Hepatocyte (in vitro differentiated cells): ENCODE measurements at regions not wholly inside any gene's neighbourhood (a gene's known extent, or its start where the extent isn't known, plus 50 kb on each side); places are given as distances from the start of the nearest gene placed in this dataset.

Source experiments
- DNase-seq: peaks from one replicate; pipeline ENCODE4 v3.0.0-alpha.2; 2016; ENCODE audit warnings: low spot score
- H2AFZ ChIP-seq: fragments of 200-600 bp; sonication (generic); 2 replicates; pipeline ENCODE4 v1.6.0; 2016; ENCODE audit warnings: antibody characterized with exemption, mild to moderate bottlenecking
- H3K27ac ChIP-seq: fragments of 200-600 bp; sonication (generic); 2 replicates; pipeline ENCODE4 v1.5.1; 2016; ENCODE audit warnings: mild to moderate bottlenecking
- H3K27me3 ChIP-seq: fragments of 200-600 bp; sonication (generic); 2 replicates; pipeline ENCODE4 v1.6.1; 2016
- H3K36me3 ChIP-seq: fragments of 200-600 bp; sonication (generic); replicated peaks from 2 replicates; pipeline ENCODE4 v1.5.1; 2016; ENCODE audit warnings: low read depth; ENCODE audit not compliant: insufficient read depth
- H3K4me1 ChIP-seq: fragments of 200-600 bp; sonication (generic); 2 replicates; pipeline ENCODE4 v1.5.1; 2016; ENCODE audit warnings: mild to moderate bottlenecking, moderate library complexity; ENCODE audit not compliant: insufficient read depth
- H3K4me2 ChIP-seq: fragments of 200-600 bp; sonication (generic); 2 replicates; pipeline ENCODE4 v1.6.0; 2016
- H3K4me3 ChIP-seq: fragments of 200-600 bp; sonication (generic); 2 replicates; pipeline ENCODE4 v1.5.1; 2016; ENCODE audit warnings: mild to moderate bottlenecking
- H3K79me2 ChIP-seq: fragments of 200-600 bp; sonication (generic); 2 replicates; pipeline ENCODE4 v1.6.0; 2017; ENCODE audit warnings: mild to moderate bottlenecking
- H3K9me2 ChIP-seq: fragments of 200-600 bp; sonication (generic); replicated peaks from 2 replicates; pipeline ENCODE4 v1.6.0; 2017; ENCODE audit warnings: mild to moderate bottlenecking; ENCODE audit not compliant: insufficient read depth
- H3K9me3 ChIP-seq: fragments of 200-600 bp; sonication (generic); 2 replicates; pipeline ENCODE4 v1.5.1; 2016; ENCODE audit warnings: low read depth, mild to moderate bottlenecking
- H4K20me1 ChIP-seq: fragments of 200-600 bp; sonication (generic); 2 replicates; pipeline ENCODE4 v1.6.0; 2016; ENCODE audit warnings: mild to moderate bottlenecking; ENCODE audit not compliant: insufficient read depth, poor library complexity, severe bottlenecking
- EZH2 ChIP-seq: fragments of 200-600 bp; sonication (generic); IDR thresholded peaks from 2 replicates; pipeline ENCODE4 v1.6.1; 2016; ENCODE audit warnings: antibody characterized with exemption, mild to moderate bottlenecking, borderline replicate concordance
- EZH2phosphoT487 ChIP-seq: fragments of 200-600 bp; sonication (generic); IDR thresholded peaks from one replicate; pipeline ENCODE4 v1.6.1; 2018; ENCODE audit warnings: antibody characterized with exemption, mild to moderate bottlenecking, low read depth, moderate library complexity; ENCODE audit not compliant: unreplicated experiment, severe bottlenecking
- WGBS: methylation state at CpG from one replicate; pipeline ENCODE4 v1.1.6; 2016; ENCODE audit warnings: low lambda C conversion rate; ENCODE audit errors: missing lambda C conversion rate; 5-methylcytosine and 5-hydroxymethylcytosine counted together
- TF ChIP-seq, protein P1 (sequence below): fragments of 200-600 bp; sonication (generic); IDR thresholded peaks from 2 replicates; pipeline ENCODE4 v1.5.1; 2016; ENCODE audit warnings: antibody characterized with exemption, mild to moderate bottlenecking; ENCODE audit not compliant: poor library complexity

DNA sequence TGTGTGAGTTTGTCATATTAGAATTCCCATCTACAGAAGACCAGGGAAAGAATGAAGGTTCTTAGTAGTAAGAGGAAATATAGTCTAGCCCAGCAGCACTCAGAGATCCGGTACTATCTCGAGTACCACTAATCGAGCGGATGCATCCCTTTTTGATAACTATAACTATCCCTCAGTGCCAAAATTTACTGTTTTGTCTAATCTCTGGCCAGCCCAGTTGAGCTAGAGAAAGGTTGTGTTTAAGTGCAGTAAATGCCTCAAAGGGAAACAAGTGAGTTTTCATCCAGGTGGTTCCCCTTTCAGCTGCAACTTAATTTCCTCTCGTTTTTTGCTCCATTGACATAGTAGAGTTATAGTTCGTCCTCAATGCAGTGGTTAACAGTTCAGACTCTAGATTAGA is 146.7 kb downstream of the GPBP1 start:
- Histone ChIP-seq H3K79me2 (no peaks in the 10 kb centered on the region), H3K9me3 (no peaks in the 10 kb centered on the region), H3K36me3 (no peaks in the 10 kb centered on the region), H2AFZ (no peak overlapping the region), H3K27me3 (no peaks in the 10 kb centered on the region), H4K20me1 (no peaks in the 10 kb centered on the region), H3K4me1 (peaks cover 10% of the 10 kb centered on the region), H3K4me3 (no peak overlapping the region), H3K4me2 (no peak overlapping the region), H3K27ac (no peak overlapping the region), H3K9me2 (no peaks in the 10 kb centered on the region)
- no peak for TF ChIP-seq EZH2
- no peak for DNase-seq
- WGBS, result 87% methylated on average over 6 of the region's 6 CpGs

DNA sequence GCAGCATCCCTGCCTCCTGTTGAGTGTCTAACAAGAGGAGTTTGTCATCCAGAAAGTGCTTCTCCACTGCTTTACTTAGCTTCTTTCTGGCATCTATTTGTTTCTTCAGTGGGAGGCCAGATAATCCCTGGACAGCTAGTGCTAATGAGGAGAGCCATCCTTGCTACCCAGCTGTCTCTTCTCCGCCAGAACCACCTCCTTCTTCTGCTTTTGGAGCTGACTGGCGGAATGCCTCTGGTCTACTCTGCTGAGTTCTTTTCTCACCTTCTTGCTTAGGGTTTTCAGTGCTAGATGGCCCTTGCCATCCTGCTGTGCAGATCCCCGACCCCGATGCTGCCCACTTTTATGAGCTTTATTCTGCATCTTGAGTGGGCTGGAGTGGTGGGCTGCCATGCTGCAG is 145.8 kb downstream of the GPBP1 start:
- TF ChIP-seq EZH2phosphoT487, result no peak
- TF ChIP-seq, protein P1, sequence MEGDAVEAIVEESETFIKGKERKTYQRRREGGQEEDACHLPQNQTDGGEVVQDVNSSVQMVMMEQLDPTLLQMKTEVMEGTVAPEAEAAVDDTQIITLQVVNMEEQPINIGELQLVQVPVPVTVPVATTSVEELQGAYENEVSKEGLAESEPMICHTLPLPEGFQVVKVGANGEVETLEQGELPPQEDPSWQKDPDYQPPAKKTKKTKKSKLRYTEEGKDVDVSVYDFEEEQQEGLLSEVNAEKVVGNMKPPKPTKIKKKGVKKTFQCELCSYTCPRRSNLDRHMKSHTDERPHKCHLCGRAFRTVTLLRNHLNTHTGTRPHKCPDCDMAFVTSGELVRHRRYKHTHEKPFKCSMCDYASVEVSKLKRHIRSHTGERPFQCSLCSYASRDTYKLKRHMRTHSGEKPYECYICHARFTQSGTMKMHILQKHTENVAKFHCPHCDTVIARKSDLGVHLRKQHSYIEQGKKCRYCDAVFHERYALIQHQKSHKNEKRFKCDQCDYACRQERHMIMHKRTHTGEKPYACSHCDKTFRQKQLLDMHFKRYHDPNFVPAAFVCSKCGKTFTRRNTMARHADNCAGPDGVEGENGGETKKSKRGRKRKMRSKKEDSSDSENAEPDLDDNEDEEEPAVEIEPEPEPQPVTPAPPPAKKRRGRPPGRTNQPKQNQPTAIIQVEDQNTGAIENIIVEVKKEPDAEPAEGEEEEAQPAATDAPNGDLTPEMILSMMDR, result no peak
- no peak for TF ChIP-seq EZH2
- no peaks in the 10 kb centered on the region for H3K27me3 ChIP-seq

DNA sequence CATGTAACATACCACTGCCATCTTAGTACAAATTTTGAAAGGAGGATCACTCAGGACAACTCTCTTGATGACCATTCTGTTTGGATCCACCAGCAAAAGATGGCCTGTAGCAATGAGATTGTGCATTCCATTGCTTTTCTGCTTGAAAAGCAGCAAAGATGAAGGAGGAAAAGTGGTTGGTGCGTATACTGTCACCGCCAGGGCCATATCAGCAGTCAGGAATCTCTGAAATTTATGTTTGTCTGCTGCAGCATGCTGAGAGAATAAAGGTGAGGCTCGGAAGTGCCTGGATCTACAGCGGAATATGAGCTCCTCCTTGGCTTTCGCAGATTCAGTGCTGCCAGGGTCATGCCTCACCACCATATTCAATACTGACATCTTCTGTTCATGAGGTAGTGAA is 144.4 kb downstream of the GPBP1 start:
- H3K9me3 ChIP-seq, result no peaks in the 10 kb centered on the region
- 92% methylated on average over 5 of the region's 5 CpGs for WGBS

More for the DNA sequence above, 145.8 kb downstream of the GPBP1 start:
- H2AFZ ChIP-seq, result no peak overlapping the region
- H3K9me3 ChIP-seq, result no peaks in the 10 kb centered on the region
- WGBS, result 94% methylated on average over 4 of the region's 4 CpGs
- peaks cover 6% of the 10 kb centered on the region for H3K4me1 ChIP-seq
- H3K4me3 ChIP-seq, result no peak overlapping the region
- H3K36me3 ChIP-seq, result no peaks in the 10 kb centered on the region
- no peak overlapping the region for H3K27ac ChIP-seq
- DNase-seq, result no peak
- H3K9me2 ChIP-seq, result no peaks in the 10 kb centered on the region
- H3K4me2 ChIP-seq, result no peak overlapping the region
- H4K20me1 ChIP-seq, result no peaks in the 10 kb centered on the region
- H3K79me2 ChIP-seq, result no peaks in the 10 kb centered on the region

DNA sequence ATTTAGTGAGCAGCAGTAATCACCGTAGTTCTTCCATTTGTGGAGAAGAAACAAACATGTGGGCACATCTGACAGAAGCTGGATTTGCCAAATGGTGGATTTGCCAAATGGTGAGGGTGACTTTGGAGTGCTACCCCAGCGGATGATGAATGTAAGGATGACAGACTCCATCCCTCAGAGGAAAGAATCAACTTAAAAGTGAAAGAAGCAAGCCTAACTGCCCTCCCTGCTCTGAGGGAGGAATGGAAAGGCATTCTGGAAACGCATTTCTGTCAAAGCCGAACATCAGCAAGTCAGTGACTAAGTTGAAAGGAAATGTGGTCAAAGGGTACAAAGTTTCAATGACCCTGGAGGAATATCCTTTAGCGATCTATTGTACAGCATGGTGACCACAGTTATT is 143.5 kb downstream of the GPBP1 start:
- Histone ChIP-seq H3K27ac (peak overlapping the region; percentile 77), H3K27me3 (no peaks in the 10 kb centered on the region), H3K9me3 (no peaks in the 10 kb centered on the region), H3K79me2 (no peaks in the 10 kb centered on the region), H3K4me3 (no peak overlapping the region), H3K4me2 (peak overlapping the region; percentile 48), H3K9me2 (no peaks in the 10 kb centered on the region), H2AFZ (no peak overlapping the region), H3K4me1 (peaks cover 6% of the 10 kb centered on the region), H3K36me3 (no peaks in the 10 kb centered on the region), H4K20me1 (no peaks in the 10 kb centered on the region)
- WGBS, result 52% methylated on average over 5 of the region's 5 CpGs
- TF ChIP-seq EZH2phosphoT487, result no peak
- no peak for TF ChIP-seq EZH2
- TF ChIP-seq, protein P1, result no peak
- peak; percentile 19 for DNase-seq

More for the DNA sequence above, 144.4 kb downstream of the GPBP1 start:
- Histone ChIP-seq H3K36me3 (no peaks in the 10 kb centered on the region), H3K79me2 (no peaks in the 10 kb centered on the region), H3K27ac (peak overlapping the region; percentile 77), H3K27me3 (no peaks in the 10 kb centered on the region), H4K20me1 (no peaks in the 10 kb centered on the region), H2AFZ (no peak overlapping the region), H3K4me2 (no peak overlapping the region), H3K4me3 (no peak overlapping the region), H3K4me1 (peaks cover 6% of the 10 kb centered on the region), H3K9me2 (no peaks in the 10 kb centered on the region)
- no peak for DNase-seq
- TF ChIP-seq, protein P1, result no peak
- TF ChIP-seq EZH2 (no peak), EZH2phosphoT487 (no peak)
